ENCODE measurements at regions not wholly inside any gene's neighbourhood (a gene's known extent, or its start where the extent isn't known, plus 50 kb on each side); places are given as distances from the start of the nearest gene placed in this dataset.

DNA sequence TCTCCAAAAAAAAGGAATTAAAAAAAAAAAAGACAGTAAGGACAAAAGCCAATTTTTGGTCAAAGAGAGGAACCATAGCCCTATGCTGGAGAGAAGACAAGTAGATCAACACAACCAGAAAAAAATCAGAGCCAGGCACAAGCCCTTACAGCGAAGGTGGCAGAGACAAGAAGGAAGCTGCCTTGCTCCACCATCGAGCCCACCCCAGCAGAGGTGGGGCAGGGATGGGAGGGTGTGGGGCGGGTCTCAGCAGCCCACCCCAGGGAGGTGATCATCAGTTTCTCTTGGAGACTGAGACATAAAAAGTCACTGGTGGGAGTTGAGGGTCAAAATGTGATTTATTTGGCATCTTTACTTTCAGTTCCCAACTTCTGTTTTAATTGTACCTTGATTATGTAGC lies 332.4 kb downstream of the FOXO1 start:
- Histone ChIP-seq H3K4me2 (ENCODE audit: low read length) (no peak overlapping the region), H3F3A (ENCODE audit: control insufficient read depth, insufficient read depth) (no peaks in the 10 kb centered on the region), H3K9me2 (replicated peaks; ENCODE audit: control insufficient read depth, low read length) (no peaks in the 10 kb centered on the region), H4K20me1 (ENCODE audit: control insufficient read depth, insufficient read depth, low read depth, low read length) (no peaks in the 10 kb centered on the region), H3K4me3 (ENCODE audit: low read length) (no peak overlapping the region), H3K36me3 (ENCODE audit: control insufficient read depth, low read length) (no peaks in the 10 kb centered on the region), H3K79me2 (ENCODE audit: control insufficient read depth, low read length) (no peaks in the 10 kb centered on the region), H3K4me1 (ENCODE audit: control insufficient read depth, low read length) (0 out of 2 replicates have a peak, but pooled peaks cover 3% of the 10 kb centered on the region), H3K27me3 (ENCODE audit: control insufficient read depth, low read length) (no peaks in the 10 kb centered on the region), H3K27ac (ENCODE audit: low read depth, low read length) (no peak overlapping the region), H3K9me3 (ENCODE audit: control insufficient read depth, insufficient read depth, low read length) (no peaks in the 10 kb centered on the region)
- TF ChIP-seq EZH2phosphoT487 (IDR thresholded peaks at IDR 0.05; ENCODE audit: borderline replicate concordance, low read length), result no peak
- TF ChIP-seq, protein P1, sequence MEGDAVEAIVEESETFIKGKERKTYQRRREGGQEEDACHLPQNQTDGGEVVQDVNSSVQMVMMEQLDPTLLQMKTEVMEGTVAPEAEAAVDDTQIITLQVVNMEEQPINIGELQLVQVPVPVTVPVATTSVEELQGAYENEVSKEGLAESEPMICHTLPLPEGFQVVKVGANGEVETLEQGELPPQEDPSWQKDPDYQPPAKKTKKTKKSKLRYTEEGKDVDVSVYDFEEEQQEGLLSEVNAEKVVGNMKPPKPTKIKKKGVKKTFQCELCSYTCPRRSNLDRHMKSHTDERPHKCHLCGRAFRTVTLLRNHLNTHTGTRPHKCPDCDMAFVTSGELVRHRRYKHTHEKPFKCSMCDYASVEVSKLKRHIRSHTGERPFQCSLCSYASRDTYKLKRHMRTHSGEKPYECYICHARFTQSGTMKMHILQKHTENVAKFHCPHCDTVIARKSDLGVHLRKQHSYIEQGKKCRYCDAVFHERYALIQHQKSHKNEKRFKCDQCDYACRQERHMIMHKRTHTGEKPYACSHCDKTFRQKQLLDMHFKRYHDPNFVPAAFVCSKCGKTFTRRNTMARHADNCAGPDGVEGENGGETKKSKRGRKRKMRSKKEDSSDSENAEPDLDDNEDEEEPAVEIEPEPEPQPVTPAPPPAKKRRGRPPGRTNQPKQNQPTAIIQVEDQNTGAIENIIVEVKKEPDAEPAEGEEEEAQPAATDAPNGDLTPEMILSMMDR (IDR thresholded peaks at IDR 0.05; ENCODE audit: low read depth, low read length, poor library complexity, severe bottlenecking), result no peak

DNA sequence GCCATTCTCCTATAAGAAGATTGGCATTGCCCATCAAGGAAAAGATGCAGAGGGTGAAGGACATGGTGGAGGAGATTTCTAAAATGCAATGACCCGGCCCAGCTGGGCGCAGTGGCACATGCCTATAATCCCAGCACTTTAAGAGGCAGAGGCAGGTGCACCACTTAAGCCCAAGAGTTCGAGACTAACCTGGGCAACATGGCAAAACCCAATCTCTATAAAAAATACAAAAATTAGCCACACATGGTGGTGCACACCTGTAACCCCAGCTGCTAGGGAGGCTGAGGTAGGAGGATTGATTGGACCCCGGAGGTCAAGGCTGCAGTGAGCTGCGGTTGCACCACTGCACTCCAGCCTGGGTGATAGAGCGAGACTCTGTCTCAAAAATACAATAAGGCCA lies 331.8 kb downstream of the FOXO1 start:
- no peaks in the 10 kb centered on the region for H3K27me3 ChIP-seq (ENCODE audit: control insufficient read depth, low read length)
- H3F3A ChIP-seq (ENCODE audit: control insufficient read depth, insufficient read depth), result no peaks in the 10 kb centered on the region
- 0 out of 2 replicates have a peak, but pooled peaks cover 3% of the 10 kb centered on the region for H3K4me1 ChIP-seq (ENCODE audit: control insufficient read depth, low read length)
- no peaks in the 10 kb centered on the region for H4K20me1 ChIP-seq (ENCODE audit: control insufficient read depth, insufficient read depth, low read depth, low read length)
- no peaks in the 10 kb centered on the region for H3K36me3 ChIP-seq (ENCODE audit: control insufficient read depth, low read length)
- no peak overlapping the region for H3K4me2 ChIP-seq (ENCODE audit: low read length)
- no peaks in the 10 kb centered on the region for H3K79me2 ChIP-seq (ENCODE audit: control insufficient read depth, low read length)
- no peaks in the 10 kb centered on the region for H3K9me3 ChIP-seq (ENCODE audit: control insufficient read depth, insufficient read depth, low read length)
- no peak overlapping the region for H3K27ac ChIP-seq (ENCODE audit: low read depth, low read length)
- no peaks in the 10 kb centered on the region for H3K9me2 ChIP-seq (replicated peaks; ENCODE audit: control insufficient read depth, low read length)
- H3K4me3 ChIP-seq (ENCODE audit: low read length), result no peak overlapping the region
- no peak for TF ChIP-seq EZH2phosphoT487 (IDR thresholded peaks at IDR 0.05; ENCODE audit: borderline replicate concordance, low read length)
- TF ChIP-seq, protein P1 (IDR thresholded peaks at IDR 0.05; ENCODE audit: low read depth, low read length, poor library complexity, severe bottlenecking), result no peak

DNA sequence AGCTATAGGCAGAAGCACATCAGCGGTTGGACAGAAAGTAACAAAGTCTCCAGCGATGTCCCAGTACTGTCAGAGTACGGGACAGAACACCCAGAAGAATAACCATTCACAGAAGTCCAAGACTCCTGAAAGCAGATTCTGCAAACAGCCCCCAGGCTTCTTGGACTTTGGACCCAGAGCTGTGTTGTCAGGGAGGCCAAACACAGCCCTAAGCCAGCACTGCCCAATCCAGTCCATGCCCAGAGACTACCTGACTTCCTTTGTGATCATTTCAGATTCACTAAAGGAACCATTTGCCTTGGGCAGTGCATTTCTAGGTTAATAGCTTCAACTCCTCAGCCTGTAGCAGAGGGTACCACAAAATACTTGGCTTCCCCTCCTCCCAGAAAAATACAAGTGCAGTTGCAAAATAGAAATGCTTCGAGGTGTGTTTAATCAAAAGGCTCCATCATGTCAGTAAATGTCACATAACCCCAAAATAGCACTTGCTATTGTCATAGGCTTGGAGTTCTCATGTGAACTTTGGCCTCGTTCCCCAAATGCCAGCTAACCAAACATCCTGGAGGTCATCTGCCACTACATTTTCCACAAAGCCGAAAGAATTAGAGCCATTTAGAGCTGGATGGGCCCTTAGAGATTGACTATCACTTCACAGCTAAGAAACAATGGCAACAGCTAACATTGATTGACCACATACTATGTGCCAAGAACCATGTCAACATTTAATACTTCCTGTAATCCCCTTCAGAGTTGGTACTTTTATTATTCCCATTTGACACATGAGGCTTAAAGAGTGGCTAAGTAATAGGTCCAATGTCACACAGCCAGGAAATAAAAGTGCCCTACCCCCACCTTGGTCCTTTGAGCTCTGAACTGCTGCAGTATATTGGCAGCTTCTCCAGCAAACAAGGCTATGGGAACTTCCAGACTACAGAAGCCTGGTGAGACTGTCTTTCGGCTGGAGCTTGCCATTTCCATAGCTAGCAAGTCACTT lies 329.9 kb downstream of the FOXO1 start:
- Histone ChIP-seq H3K4me1 (ENCODE audit: control insufficient read depth, low read length) (0 out of 2 replicates have a peak, but pooled peaks cover 3% of the 10 kb centered on the region), H3F3A (ENCODE audit: control insufficient read depth, insufficient read depth) (no peaks in the 10 kb centered on the region), H3K9me2 (replicated peaks; ENCODE audit: control insufficient read depth, low read length) (no peaks in the 10 kb centered on the region), H3K4me2 (ENCODE audit: low read length) (no peak overlapping the region), H3K27me3 (ENCODE audit: control insufficient read depth, low read length) (no peaks in the 10 kb centered on the region), H3K9me3 (ENCODE audit: control insufficient read depth, insufficient read depth, low read length) (no peaks in the 10 kb centered on the region), H3K36me3 (ENCODE audit: control insufficient read depth, low read length) (no peaks in the 10 kb centered on the region), H3K4me3 (ENCODE audit: low read length) (no peak overlapping the region), H3K79me2 (ENCODE audit: control insufficient read depth, low read length) (no peaks in the 10 kb centered on the region), H3K27ac (ENCODE audit: low read depth, low read length) (no peak overlapping the region), H4K20me1 (ENCODE audit: control insufficient read depth, insufficient read depth, low read depth, low read length) (no peaks in the 10 kb centered on the region)
- no peak for TF ChIP-seq EZH2phosphoT487 (IDR thresholded peaks at IDR 0.05; ENCODE audit: borderline replicate concordance, low read length)
- TF ChIP-seq, protein P1 (IDR thresholded peaks at IDR 0.05; ENCODE audit: low read depth, low read length, poor library complexity, severe bottlenecking), result no peak
